ENCODE measurements at regions not wholly inside any gene's neighbourhood (a gene's known extent, or its start where the extent isn't known, plus 50 kb on each side); places are given as distances from the start of the nearest gene placed in this dataset.

DNA sequence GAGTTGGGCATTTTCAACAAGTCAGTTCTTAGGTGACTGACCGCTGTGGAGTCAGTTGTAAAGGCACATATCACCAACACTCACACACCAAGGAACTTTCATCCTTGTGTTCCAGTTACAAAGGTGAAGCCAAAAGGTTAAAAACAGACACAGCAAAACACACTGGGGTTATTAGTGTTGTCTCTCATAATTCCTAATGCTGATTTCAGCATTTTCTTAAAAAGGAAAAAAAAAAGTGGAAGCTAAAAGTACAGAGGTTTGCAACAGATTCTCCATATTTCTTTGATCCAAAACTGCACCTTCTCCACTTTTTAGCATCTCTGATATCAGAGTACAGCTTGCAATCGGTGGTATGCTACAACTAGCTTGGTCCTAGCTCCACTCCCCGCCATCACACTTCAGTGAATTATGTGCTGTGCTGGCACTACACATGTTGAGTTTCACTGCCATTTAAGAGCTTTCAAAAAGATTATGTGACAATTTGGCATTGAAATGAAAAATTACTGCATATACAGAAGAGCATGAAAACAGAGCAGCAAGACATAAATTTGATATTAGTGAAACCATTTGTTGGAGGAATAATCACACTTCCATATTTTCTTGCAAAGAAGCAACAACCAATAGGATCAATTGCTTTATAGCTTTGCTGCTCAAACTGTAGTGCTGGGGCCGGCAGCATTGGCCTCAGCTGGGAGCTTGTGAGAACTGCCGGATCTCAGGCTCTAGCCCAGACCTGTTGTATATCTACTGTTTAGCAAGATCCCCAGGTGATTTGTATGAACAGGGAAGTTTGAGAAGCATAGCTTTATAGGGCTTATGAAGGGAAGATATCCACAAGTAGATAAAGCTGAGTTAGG is 62.3 kb upstream of the DAPL1 start:
- no peak for DNase-seq

GRCh38 chr2:158733430-158733755 is 61.7 kb upstream of the DAPL1 start:
- no peak for DNase-seq

DNA sequence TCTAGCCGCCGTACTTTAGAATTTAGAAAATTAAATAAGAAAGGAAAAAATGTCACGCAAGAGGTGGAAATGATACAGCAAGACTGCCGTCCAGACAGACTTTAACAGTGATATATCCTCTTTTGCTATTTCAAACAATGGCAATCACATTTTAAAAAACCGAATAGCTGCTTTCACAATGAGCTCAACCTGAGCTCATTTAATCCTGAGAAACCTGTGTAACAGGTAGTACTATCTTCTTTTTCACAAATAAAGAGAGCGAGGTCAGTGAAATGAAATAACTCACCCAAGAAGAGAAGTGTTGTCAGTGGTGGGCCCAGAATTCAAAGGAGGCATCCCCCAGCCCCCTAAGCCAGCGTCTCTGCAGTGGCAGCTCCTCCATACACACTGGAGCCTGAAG is 60.7 kb upstream of the DAPL1 start:
- no peak for DNase-seq

DNA sequence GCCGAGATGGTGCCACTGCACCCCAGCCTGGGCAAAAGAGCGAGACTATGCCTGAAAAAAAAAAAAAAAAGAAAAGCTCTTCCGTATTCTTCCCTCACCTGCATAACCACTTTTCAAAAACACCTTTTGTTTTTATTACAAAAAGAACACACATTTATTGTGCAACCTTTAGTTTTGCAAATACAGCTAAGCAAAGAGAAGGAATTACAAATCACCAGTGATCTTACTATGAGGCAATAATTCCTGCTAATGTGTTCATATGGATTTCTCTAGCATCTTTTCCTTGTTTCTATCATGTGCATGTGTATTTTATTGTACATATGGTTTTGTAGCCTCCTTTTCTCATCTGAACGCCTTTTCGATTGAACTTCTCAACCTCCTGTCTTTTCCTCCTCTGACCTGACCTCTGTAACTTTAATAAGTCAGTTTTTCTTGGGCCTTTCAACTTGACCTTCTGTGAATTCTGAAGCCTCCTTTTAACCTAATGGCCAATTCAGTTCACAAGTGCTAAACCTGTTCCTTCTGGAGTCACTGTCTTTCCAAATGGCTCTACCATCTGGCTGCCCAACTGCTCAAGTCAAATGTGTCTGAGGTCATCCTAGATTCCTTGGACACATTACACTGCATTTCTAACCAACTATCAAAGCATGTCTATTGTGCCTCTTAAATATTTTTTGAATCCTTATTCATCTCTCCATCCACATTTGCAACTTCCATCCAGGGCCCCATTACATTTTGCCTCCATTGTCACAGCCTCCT is 59.1 kb upstream of the DAPL1 start:
- DNase-seq = no peak

DNA sequence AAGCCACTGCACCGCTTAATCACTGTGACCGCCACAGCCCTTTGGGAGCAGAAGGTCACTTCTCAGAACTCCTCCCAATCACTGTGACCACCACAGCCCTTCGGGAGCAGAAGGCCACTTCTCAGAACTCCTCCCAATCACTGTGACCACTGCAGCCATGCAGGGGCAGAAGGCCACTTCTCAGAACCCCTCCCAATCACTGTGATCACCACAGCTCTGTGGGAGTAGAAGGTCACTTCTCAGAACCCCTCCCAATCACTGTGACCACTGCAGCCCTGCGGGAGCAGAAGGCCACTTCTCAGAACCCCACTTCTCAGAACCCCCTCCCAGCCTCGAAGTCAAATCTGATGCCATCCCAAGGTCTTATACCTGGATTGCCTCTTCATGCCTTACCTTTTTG is 56.8 kb upstream of the DAPL1 start:
- no peak for DNase-seq

- DNase-seq = no peak
Observed at GRCh38 chr2:158740127-158740526, 55.0 kb upstream of the DAPL1 start.

GRCh38 chr2:158740621-158741020 is 54.5 kb upstream of the DAPL1 start:
- DNase-seq = no peak

GRCh38 chr2:158741625-158742024 is 53.5 kb upstream of the DAPL1 start:
- DNase-seq = no peak

DNA sequence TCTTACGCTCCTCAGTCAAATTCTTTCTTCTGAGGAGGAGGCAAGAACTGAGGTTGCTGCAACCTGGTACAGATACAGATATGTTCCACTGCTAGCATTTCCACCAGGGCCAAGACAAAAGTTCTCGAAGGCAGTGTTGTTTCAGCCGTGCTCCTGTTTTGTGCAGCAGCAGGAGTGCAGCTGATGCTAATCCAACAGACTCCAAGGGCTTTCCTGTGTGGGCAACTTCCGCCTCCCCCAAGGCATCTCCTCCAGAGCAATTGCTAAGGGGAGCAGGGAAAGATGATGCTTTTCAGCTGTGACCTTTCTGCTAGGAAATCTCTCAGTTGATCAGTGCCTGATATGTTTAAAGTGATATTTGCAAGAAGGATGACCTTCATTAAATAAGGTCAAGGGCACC is 52.6 kb upstream of the DAPL1 start:
- DNase-seq = no peak

GRCh38 chr2:158743466-158743865 is 51.7 kb upstream of the DAPL1 start:
- DNase-seq = no peak

DNA sequence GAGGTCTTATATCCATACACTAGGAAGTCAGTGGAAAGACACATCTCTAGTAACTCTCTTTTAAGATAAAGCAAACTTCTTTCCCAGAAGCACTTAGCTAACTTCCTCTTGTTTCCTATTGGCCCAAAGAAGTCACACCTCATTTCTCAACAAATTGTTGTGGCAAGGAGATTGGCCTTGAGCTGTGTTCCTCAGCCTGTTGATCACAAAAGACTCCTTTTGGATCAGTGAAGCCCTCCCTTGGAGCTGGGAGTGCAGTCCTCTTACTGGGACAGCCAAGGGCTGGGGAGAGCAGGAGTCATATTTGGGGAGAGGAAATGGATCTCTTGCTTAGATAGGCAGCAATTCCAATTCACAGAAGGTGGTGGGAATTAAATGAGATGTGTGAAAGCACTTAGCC is 51.2 kb upstream of the DAPL1 start:
- no peak for DNase-seq

DNA sequence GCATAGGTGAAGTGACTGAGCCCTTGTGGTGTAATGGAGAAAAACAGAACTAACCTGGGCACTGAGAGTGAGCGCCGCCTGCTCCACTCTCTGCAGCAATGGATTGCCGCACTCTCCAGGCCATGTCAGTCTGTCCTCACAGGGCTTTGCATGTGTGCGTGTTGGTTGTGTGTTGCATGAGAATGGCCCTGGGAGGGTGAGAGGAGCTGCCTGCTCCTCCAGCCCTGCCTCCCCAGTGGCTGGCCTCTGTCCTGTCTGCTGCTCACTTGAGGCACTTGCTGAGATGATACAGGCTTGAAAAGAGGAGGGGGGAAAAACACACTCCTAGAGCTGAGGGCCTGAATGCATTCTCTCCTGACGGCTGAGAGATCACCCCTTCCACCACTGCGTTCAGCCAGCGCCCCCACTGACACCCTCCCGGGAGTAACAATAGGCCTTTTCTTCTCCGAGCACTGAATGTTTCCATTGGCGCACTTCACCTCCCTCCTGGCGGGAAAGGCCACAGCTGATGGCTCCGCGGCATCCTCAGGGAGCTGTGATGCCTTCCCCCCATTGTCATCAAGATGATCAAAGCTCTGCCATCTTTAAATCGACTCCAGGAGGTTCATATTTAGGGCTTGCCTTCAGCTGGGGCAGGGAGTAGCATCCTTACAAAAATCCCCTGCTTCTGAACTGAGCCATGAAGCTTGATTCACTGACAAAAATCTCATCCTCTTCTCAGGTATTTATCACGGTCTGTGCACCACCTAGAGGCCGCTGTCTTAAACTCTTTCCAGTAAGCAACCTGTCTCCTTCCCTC is 49.9 kb upstream of the DAPL1 start:
- DNase-seq = peak; percentile 75
